ENCODE measurements at regions not wholly inside any gene's neighbourhood (a gene's known extent, or its start where the extent isn't known, plus 50 kb on each side); places are given as distances from the start of the nearest gene placed in this dataset.

DNA sequence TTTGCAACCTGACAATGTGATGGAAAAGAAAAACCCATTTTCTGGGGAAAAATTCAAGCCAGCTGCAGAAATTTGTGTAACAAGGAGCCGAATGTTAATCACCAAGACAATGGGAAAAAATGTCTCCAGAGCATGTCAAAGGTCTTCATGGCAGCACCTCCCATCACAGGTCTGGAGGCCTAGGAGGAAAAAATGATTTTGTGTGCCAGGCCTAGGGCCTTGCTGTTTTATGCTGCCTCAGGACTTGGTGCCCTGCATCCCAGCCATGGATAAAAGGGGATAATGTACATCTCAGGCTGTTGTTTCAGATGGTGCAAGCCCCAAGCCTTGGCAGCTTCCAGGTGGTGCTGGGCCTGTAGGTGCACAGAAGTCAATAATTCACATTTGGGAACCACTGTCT, 747.7 kb downstream of the C6orf118 start:
- TF ChIP-seq, protein P1, sequence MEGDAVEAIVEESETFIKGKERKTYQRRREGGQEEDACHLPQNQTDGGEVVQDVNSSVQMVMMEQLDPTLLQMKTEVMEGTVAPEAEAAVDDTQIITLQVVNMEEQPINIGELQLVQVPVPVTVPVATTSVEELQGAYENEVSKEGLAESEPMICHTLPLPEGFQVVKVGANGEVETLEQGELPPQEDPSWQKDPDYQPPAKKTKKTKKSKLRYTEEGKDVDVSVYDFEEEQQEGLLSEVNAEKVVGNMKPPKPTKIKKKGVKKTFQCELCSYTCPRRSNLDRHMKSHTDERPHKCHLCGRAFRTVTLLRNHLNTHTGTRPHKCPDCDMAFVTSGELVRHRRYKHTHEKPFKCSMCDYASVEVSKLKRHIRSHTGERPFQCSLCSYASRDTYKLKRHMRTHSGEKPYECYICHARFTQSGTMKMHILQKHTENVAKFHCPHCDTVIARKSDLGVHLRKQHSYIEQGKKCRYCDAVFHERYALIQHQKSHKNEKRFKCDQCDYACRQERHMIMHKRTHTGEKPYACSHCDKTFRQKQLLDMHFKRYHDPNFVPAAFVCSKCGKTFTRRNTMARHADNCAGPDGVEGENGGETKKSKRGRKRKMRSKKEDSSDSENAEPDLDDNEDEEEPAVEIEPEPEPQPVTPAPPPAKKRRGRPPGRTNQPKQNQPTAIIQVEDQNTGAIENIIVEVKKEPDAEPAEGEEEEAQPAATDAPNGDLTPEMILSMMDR (IDR thresholded peaks at IDR 0.05; ENCODE audit: low read depth, low read length, poor library complexity, severe bottlenecking) = no peak
- TF ChIP-seq EZH2phosphoT487 (IDR thresholded peaks at IDR 0.05; ENCODE audit: borderline replicate concordance, low read length) = no peak
- H3K9me2 ChIP-seq (replicated peaks; ENCODE audit: control insufficient read depth, low read length) = no peaks in the 10 kb centered on the region
- H3K4me2 ChIP-seq (ENCODE audit: low read length) = no peak overlapping the region
- no peaks in the 10 kb centered on the region for H3K79me2 ChIP-seq (ENCODE audit: control insufficient read depth, low read length)
- H4K20me1 ChIP-seq (ENCODE audit: control insufficient read depth, insufficient read depth, low read depth, low read length) = no peaks in the 10 kb centered on the region
- no peak overlapping the region for H3K4me3 ChIP-seq (ENCODE audit: low read length)
- no peaks in the 10 kb centered on the region for H3K4me1 ChIP-seq (ENCODE audit: control insufficient read depth, low read length)
- no peaks in the 10 kb centered on the region for H3K36me3 ChIP-seq (ENCODE audit: control insufficient read depth, low read length)
- no peaks in the 10 kb centered on the region for H3F3A ChIP-seq (ENCODE audit: control insufficient read depth, insufficient read depth)
- no peaks in the 10 kb centered on the region for H3K27me3 ChIP-seq (ENCODE audit: control insufficient read depth, low read length)
- no peak overlapping the region for H3K27ac ChIP-seq (ENCODE audit: low read depth, low read length)
- peaks cover 8% of the 10 kb centered on the region; the same call in 1 of the 2 replicates for H3K9me3 ChIP-seq (ENCODE audit: control insufficient read depth, insufficient read depth, low read length)

- Histone ChIP-seq H3K9me2 (replicated peaks; ENCODE audit: control insufficient read depth, low read length) (no peaks in the 10 kb centered on the region), H3K36me3 (ENCODE audit: control insufficient read depth, low read length) (no peaks in the 10 kb centered on the region), H3K4me3 (ENCODE audit: low read length) (no peak overlapping the region), H3K27ac (ENCODE audit: low read depth, low read length) (no peak overlapping the region), H3K4me2 (ENCODE audit: low read length) (no peak overlapping the region), H3K9me3 (ENCODE audit: control insufficient read depth, insufficient read depth, low read length) (no peaks in the 10 kb centered on the region), H3K79me2 (ENCODE audit: control insufficient read depth, low read length) (no peaks in the 10 kb centered on the region), H3K4me1 (ENCODE audit: control insufficient read depth, low read length) (no peaks in the 10 kb centered on the region), H4K20me1 (ENCODE audit: control insufficient read depth, insufficient read depth, low read depth, low read length) (no peaks in the 10 kb centered on the region), H3F3A (ENCODE audit: control insufficient read depth, insufficient read depth) (no peaks in the 10 kb centered on the region), H3K27me3 (ENCODE audit: control insufficient read depth, low read length) (no peaks in the 10 kb centered on the region)
- TF ChIP-seq EZH2phosphoT487 (IDR thresholded peaks at IDR 0.05; ENCODE audit: borderline replicate concordance, low read length) = no peak
- TF ChIP-seq, protein P1 (IDR thresholded peaks at IDR 0.05; ENCODE audit: low read depth, low read length, poor library complexity, severe bottlenecking) = no peak
Measured at GRCh38 chr6:164554700-164555476, 754.5 kb downstream of the C6orf118 start.

DNA sequence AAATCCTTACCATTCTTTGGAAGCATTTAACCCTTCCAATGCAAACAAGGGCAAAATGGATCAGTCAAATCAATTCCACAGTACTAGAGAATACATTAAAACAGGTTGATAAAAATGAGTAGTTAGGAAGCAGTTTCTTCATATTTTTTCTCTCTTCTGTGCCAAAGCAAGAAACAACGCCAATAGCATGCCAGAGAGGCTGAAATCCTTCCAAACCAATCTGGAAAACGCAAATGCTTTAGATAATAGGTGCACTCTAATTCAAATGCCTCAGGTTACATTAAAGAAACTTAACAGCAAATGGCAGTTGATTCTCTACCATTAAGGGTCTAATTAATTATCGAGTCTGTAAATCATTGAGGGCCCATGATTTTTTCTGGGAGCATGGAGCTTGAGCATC, 755.2 kb downstream of the C6orf118 start:
- Histone ChIP-seq H3K9me3 (ENCODE audit: control insufficient read depth, insufficient read depth, low read length) (no peaks in the 10 kb centered on the region), H3K4me2 (ENCODE audit: low read length) (no peak overlapping the region)
- TF ChIP-seq EZH2phosphoT487 (IDR thresholded peaks at IDR 0.05; ENCODE audit: borderline replicate concordance, low read length) = no peak
- TF ChIP-seq, protein P1 (IDR thresholded peaks at IDR 0.05; ENCODE audit: low read depth, low read length, poor library complexity, severe bottlenecking) = no peak

More for the DNA sequence above, 755.2 kb downstream of the C6orf118 start:
- Histone ChIP-seq H3K9me2 (replicated peaks; ENCODE audit: control insufficient read depth, low read length) (no peaks in the 10 kb centered on the region), H3K36me3 (ENCODE audit: control insufficient read depth, low read length) (no peaks in the 10 kb centered on the region), H3K4me3 (ENCODE audit: low read length) (no peak overlapping the region), H4K20me1 (ENCODE audit: control insufficient read depth, insufficient read depth, low read depth, low read length) (no peaks in the 10 kb centered on the region), H3K4me1 (ENCODE audit: control insufficient read depth, low read length) (no peaks in the 10 kb centered on the region), H3F3A (ENCODE audit: control insufficient read depth, insufficient read depth) (no peaks in the 10 kb centered on the region), H3K27me3 (ENCODE audit: control insufficient read depth, low read length) (no peaks in the 10 kb centered on the region), H3K79me2 (ENCODE audit: control insufficient read depth, low read length) (no peaks in the 10 kb centered on the region), H3K27ac (ENCODE audit: low read depth, low read length) (no peak overlapping the region)
